Chondrocyte (in vitro differentiated cells): ENCODE measurements at regions not wholly inside any gene's neighbourhood (a gene's known extent, or its start where the extent isn't known, plus 50 kb on each side); places are given as distances from the start of the nearest gene placed in this dataset.

ENCODE experiments used
- DNase-seq: peaks from one replicate; pipeline ENCODE4 v3.0.0; 2021; ENCODE audit warnings: mixed read lengths, low spot score
- H3K27ac Mint-ChIP-seq: one replicate; pipeline ENCODE4 v1.8.0; 2021; ENCODE audit warnings: mild to moderate bottlenecking, moderate library complexity, mixed read lengths; ENCODE audit not compliant: unreplicated experiment
- H3K27me3 Mint-ChIP-seq: 2 replicates; pipeline ENCODE4 v1.8.0; 2021; ENCODE audit warnings: low read depth, mixed read lengths
- H3K36me3 Mint-ChIP-seq: 2 replicates; pipeline ENCODE4 v1.8.0; 2021; ENCODE audit warnings: low read depth, mixed read lengths
- H3K4me1 Mint-ChIP-seq: 2 replicates; pipeline ENCODE4 v1.8.0; 2021; ENCODE audit warnings: low read depth, mild to moderate bottlenecking, mixed read lengths
- H3K4me3 Mint-ChIP-seq: one replicate; pipeline ENCODE4 v1.8.0; 2021; ENCODE audit warnings: mild to moderate bottlenecking, moderate library complexity, mixed read lengths; ENCODE audit not compliant: unreplicated experiment
- H3K9me3 Mint-ChIP-seq: 2 replicates; pipeline ENCODE4 v1.8.0; 2021; ENCODE audit warnings: low read depth, mixed read lengths
- CTCF ChIP-seq: fragments of 200-600 bp; sonication (generic); IDR thresholded peaks from 2 replicates; pipeline ENCODE4 v1.5.0; 2021; ENCODE audit warnings: antibody characterized with exemption, mild to moderate bottlenecking, moderate library complexity

GRCh38 chr12:13724136-13724535, 257.3 kb downstream of the GRIN2B start:
- no peaks in the 10 kb centered on the region for H3K9me3 Mint-ChIP-seq
- no peak overlapping the region for H3K27ac Mint-ChIP-seq
- no peaks in the 10 kb centered on the region for H3K4me1 Mint-ChIP-seq
- no peaks in the 10 kb centered on the region for H3K36me3 Mint-ChIP-seq
- no peak overlapping the region for H3K4me3 Mint-ChIP-seq
- no peak for TF ChIP-seq CTCF
- peaks cover 7% of the 10 kb centered on the region for H3K27me3 Mint-ChIP-seq
- DNase-seq = no peak

- Mint-ChIP-seq H3K4me1 (no peaks in the 10 kb centered on the region), H3K27me3 (peaks cover 11% of the 10 kb centered on the region), H3K4me3 (no peak overlapping the region), H3K27ac (no peak overlapping the region), H3K9me3 (no peaks in the 10 kb centered on the region), H3K36me3 (no peaks in the 10 kb centered on the region)
- no peak for DNase-seq
- no peak for TF ChIP-seq CTCF
Measured at GRCh38 chr12:13719986-13720385, 261.4 kb downstream of the GRIN2B start.

GRCh38 chr12:13718271-13718670, 263.1 kb downstream of the GRIN2B start:
- Mint-ChIP-seq H3K4me3 (no peak overlapping the region), H3K4me1 (no peaks in the 10 kb centered on the region), H3K27ac (no peak overlapping the region), H3K27me3 (peaks cover 11% of the 10 kb centered on the region), H3K36me3 (no peaks in the 10 kb centered on the region), H3K9me3 (no peaks in the 10 kb centered on the region)
- no peak for TF ChIP-seq CTCF
- no peak for DNase-seq

GRCh38 chr12:13716119-13716518, 265.3 kb downstream of the GRIN2B start:
- H3K36me3 Mint-ChIP-seq = no peaks in the 10 kb centered on the region
- no peak for DNase-seq
- TF ChIP-seq CTCF = no peak
- no peaks in the 10 kb centered on the region for H3K9me3 Mint-ChIP-seq
- H3K4me1 Mint-ChIP-seq = no peaks in the 10 kb centered on the region
- no peak overlapping the region for H3K27ac Mint-ChIP-seq
- peaks cover 6% of the 10 kb centered on the region for H3K27me3 Mint-ChIP-seq
- H3K4me3 Mint-ChIP-seq = no peak overlapping the region

- no peak for TF ChIP-seq CTCF
- no peak overlapping the region for H3K4me3 Mint-ChIP-seq
- no peaks in the 10 kb centered on the region for H3K4me1 Mint-ChIP-seq
- H3K27me3 Mint-ChIP-seq = peaks cover 3% of the 10 kb centered on the region
- no peaks in the 10 kb centered on the region for H3K36me3 Mint-ChIP-seq
- DNase-seq = no peak
- no peak overlapping the region for H3K27ac Mint-ChIP-seq
- no peaks in the 10 kb centered on the region for H3K9me3 Mint-ChIP-seq
Measured at GRCh38 chr12:13713556-13714410, 267.6 kb downstream of the GRIN2B start.
